ENCODE measurements at regions not wholly inside any gene's neighbourhood (a gene's known extent, or its start where the extent isn't known, plus 50 kb on each side); places are given as distances from the start of the nearest gene placed in this dataset.

DNA sequence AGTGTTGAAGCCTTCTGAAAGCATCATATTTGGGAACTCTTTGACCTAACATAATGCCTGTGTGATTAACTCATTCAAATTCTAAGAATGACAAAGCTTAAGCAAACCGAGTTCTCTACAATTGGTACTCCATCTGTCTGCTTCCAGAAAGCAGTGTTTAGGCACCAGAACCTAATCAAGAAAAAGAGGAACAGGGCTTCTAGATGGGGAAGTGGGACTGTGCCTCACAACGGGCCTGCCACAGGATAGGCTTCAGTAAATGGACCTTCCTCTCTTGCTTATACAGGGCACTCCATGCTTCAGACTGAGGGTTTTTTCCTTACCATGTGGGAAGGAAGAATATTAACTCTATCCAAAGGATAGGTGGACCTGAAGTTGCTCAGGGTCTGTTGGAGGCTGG lies 808.1 kb downstream of the XPNPEP1 start:
- Histone ChIP-seq H2AK5ac (ENCODE audit: low read depth, low read length) (no peak overlapping the region), H3K4ac (ENCODE audit: low read depth, low read length) (no peak overlapping the region), H3K27ac (ENCODE audit: insufficient read depth, low read length) (no peak overlapping the region), H2BK15ac (ENCODE audit: low read depth, low read length) (no peak overlapping the region), H2BK120ac (ENCODE audit: low read depth, low read length) (no peak overlapping the region), H3K36me3 (ENCODE audit: control insufficient read depth, insufficient read depth, low read length) (no peaks in the 10 kb centered on the region), H3K56ac (ENCODE audit: extremely low read depth, insufficient read depth, low read length) (no peak overlapping the region), H3K79me1 (ENCODE audit: low read depth in 1 of 2, low read length in 2 of 2) (no peaks in the 10 kb centered on the region), H3K9me3 (ENCODE audit: control insufficient read depth, insufficient read depth, low read length) (peaks cover 2% of the 10 kb centered on the region; the same call in 1 of the 2 replicates), H3K27me3 (ENCODE audit: control insufficient read depth, insufficient read depth, low read length) (no peaks in the 10 kb centered on the region), H3K4me1 (ENCODE audit: control insufficient read depth, insufficient read depth, low read length) (no peaks in the 10 kb centered on the region), H3K9ac (ENCODE audit: low read depth, low read length) (no peak overlapping the region), H4K91ac (ENCODE audit: insufficient read depth, low read depth, low read length) (no peak overlapping the region), H2AFZ (replicated peaks; ENCODE audit: low read length, poor library complexity) (no peak overlapping the region), H4K5ac (ENCODE audit: low read depth, low read length) (no peak overlapping the region), H4K8ac (ENCODE audit: low read depth in 2 of 2, low read length in 2 of 2) (no peak overlapping the region), H4K20me1 (ENCODE audit: insufficient read depth, low read length) (no peaks in the 10 kb centered on the region), H3K23ac (ENCODE audit: low read depth, low read length) (no peak overlapping the region), H3K4me2 (ENCODE audit: low read depth, low read length) (no peak overlapping the region), H3K4me3 (ENCODE audit: insufficient read depth, low read depth, low read length) (no peak overlapping the region), H3K14ac (replicated peaks; ENCODE audit: low read depth, low read length) (no peak overlapping the region), H2AK9ac (replicated peaks; ENCODE audit: low read depth, low read length, poor library complexity) (no peak overlapping the region), H3K18ac (ENCODE audit: low read depth, low read length) (no peak overlapping the region), H2BK5ac (ENCODE audit: low read depth, low read length, poor library complexity, severe bottlenecking) (no peak overlapping the region), H2BK20ac (ENCODE audit: low read depth, low read length) (no peak overlapping the region), H3K9me1 (ENCODE audit: insufficient read depth, low read length) (no peaks in the 10 kb centered on the region)
- dilution Hi-C loops (cut with HindIII; ENCODE audit: low sequenced_read_pairs, unreplicated experiment) (no loop called here), in situ Hi-C loops (cut with MboI; ENCODE audit: low sequenced_read_pairs) (no loop called here), intact Hi-C loops (cut with micrococcal nuclease) (no loop called here)
- ChIA-PET CTCF (no interaction called here), POLR2A (ENCODE audit: unreplicated experiment) (no interaction called here)
- ATAC-seq (ENCODE audit: low read depth) = no peak
- TF ChIP-seq MAZ (IDR thresholded peaks at IDR 0.05; ENCODE audit: borderline replicate concordance, low read depth, low read length) (no peak), NFE2L2 (IDR thresholded peaks at IDR 0.05; ENCODE audit: low read depth, low read length) (no peak), FOS (IDR thresholded peaks at IDR 0.05; ENCODE audit: low read depth, low read length) (no peak), RCOR1 (IDR thresholded peaks at IDR 0.05; ENCODE audit: insufficient replicate concordance, low read length) (no peak), POLR2A (IDR thresholded peaks at IDR 0.05; ENCODE audit: low read depth, low read length) (no peak), BHLHE40 (IDR thresholded peaks at IDR 0.05; ENCODE audit: low read depth, low read length) (no peak)
- TF ChIP-seq, protein P1, sequence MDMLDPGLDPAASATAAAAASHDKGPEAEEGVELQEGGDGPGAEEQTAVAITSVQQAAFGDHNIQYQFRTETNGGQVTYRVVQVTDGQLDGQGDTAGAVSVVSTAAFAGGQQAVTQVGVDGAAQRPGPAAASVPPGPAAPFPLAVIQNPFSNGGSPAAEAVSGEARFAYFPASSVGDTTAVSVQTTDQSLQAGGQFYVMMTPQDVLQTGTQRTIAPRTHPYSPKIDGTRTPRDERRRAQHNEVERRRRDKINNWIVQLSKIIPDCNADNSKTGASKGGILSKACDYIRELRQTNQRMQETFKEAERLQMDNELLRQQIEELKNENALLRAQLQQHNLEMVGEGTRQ (IDR thresholded peaks at IDR 0.05; ENCODE audit: low read depth, low read length) = no peak
- BruUV-seq (replicated peaks) = no TSS peak
- DNase-seq = no peak
- WGBS, 2 experiments (ENCODE audit: extremely low coverage in 2 of 2, insufficient read length in 1 of 2) = no CpG with 5 or more reads among the region's 2 CpGs

All from IMR-90 (cell line).